ENCODE measurements at regions not wholly inside any gene's neighbourhood (a gene's known extent, or its start where the extent isn't known, plus 50 kb on each side); places are given as distances from the start of the nearest gene placed in this dataset.

DNA sequence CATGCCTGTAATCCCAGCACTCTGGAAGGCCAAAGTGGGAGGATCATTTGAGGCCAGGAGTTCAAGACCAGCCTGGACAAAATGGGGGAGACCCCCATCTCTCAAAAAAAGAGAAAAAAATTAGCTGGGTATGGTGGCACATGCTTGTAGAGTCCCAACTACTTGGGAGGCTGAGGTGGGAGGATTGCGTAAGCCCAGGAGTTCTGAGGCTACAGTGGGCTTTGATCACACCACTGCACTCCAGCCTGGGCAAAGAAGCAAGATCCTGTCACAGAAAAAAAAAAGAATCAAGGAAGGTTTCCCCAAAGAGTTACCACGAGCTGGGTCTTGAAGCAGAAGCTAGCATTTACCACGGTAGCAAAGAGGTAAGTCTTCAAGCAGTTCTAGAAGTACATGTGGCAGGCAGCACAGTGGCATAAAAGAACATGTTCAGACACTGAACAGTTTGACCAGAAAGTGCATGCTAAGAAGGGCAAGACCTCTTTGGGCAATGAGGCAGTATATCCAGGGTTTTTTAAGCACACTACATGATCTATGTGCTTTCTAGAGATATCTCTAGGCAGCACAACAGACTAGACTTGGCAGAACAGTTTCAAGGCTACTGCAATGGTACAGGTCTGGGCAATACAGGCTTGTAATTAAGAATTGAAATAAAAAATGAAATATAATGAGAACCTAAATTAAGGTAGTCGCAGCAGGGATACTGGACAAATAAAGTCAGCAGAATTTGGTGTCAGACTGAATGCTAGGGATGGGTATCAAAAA is 418.5 kb downstream of the SHQ1 start:
- TF ChIP-seq, protein P1, sequence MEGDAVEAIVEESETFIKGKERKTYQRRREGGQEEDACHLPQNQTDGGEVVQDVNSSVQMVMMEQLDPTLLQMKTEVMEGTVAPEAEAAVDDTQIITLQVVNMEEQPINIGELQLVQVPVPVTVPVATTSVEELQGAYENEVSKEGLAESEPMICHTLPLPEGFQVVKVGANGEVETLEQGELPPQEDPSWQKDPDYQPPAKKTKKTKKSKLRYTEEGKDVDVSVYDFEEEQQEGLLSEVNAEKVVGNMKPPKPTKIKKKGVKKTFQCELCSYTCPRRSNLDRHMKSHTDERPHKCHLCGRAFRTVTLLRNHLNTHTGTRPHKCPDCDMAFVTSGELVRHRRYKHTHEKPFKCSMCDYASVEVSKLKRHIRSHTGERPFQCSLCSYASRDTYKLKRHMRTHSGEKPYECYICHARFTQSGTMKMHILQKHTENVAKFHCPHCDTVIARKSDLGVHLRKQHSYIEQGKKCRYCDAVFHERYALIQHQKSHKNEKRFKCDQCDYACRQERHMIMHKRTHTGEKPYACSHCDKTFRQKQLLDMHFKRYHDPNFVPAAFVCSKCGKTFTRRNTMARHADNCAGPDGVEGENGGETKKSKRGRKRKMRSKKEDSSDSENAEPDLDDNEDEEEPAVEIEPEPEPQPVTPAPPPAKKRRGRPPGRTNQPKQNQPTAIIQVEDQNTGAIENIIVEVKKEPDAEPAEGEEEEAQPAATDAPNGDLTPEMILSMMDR (IDR thresholded peaks at IDR 0.05): no peak
- TF ChIP-seq POLR2A (IDR thresholded peaks at IDR 0.05): no peak

Measured in right lobe of liver (tissue), 4 donors.